B cell (primary cell): ENCODE measurements at regions not wholly inside any gene's neighbourhood (a gene's known extent, or its start where the extent isn't known, plus 50 kb on each side); places are given as distances from the start of the nearest gene placed in this dataset.
"Not testable (repeated sequence)": the region's sequence is repeated elsewhere in the genome, so short reads cannot be mapped to it uniquely, and the experiment has no call there.

Experiments used
- ATAC-seq: fragments of 200-7000 bp; cut with Tn5 transposase; one replicate; pipeline ENCODE4 v1.10.0; 2021; ENCODE audit warnings: low read depth, mild to moderate bottlenecking, moderate number of reproducible peaks, moderate library complexity
- CTCF ChIA-PET: fragments of 350-600 bp; sonication (Branson Sonifier 250); formaldehyde crosslinking; loops from one replicate; lab custom pipeline; 2021; ENCODE audit warnings: antibody characterized with exemption, inconsistent platforms; lab: Charles Lee
- POLR2A ChIA-PET: fragments of 350-600 bp; sonication (Branson Sonifier 250); formaldehyde crosslinking; loops from one replicate; lab custom pipeline; 2021; ENCODE audit warnings: antibody characterized with exemption; lab: Charles Lee
- DNase-seq: peaks from one replicate; pipeline ENCODE4 v3.0.0; 2013
- H2AFZ ChIP-seq: 2 replicates; pipeline ENCODE4 v1.6.1; 2012; ENCODE audit warnings: mild to moderate bottlenecking, low read depth, low read length; ENCODE audit not compliant: insufficient read depth, poor library complexity, severe bottlenecking
- H3K27ac ChIP-seq, 2 donors: 1 replicate in 1 of 2; 2 replicates in 1 of 2; pipeline ENCODE4 v1.5.1; 2012 to 2013; ENCODE audit warnings: low read length in 2 of 2, mild to moderate bottlenecking in 2 of 2, moderate library complexity in 1 of 2
- H3K27me3 ChIP-seq, 4 experiments: fragments of 200-600 bp in 1 of 4; sonication (generic) in 1 of 4; replicated peaks in 1 of 4; 1 replicate in 2 of 4; 2 replicates in 2 of 4; pipeline versions ENCODE4 v1.6.1 to v1.7.0; 2013 to 2016; ENCODE audit warnings: low read length in 3 of 4, mild to moderate bottlenecking in 2 of 4, mixed read lengths in 1 of 4, moderate library complexity in 1 of 4; ENCODE audit not compliant: insufficient read depth in 4 of 4, control insufficient read depth in 3 of 4; ENCODE audit errors: control extremely low read depth in 1 of 4
- H3K36me3 ChIP-seq, 2 experiments: replicated peaks in 1 of 2; 1 replicate in 1 of 2; 2 replicates in 1 of 2; pipeline versions ENCODE4 v1.6.1 to v1.7.1; 2013; ENCODE audit warnings: low read length in 1 of 2; ENCODE audit not compliant: insufficient read depth in 2 of 2, control insufficient read depth in 1 of 2; ENCODE audit errors: control extremely low read depth in 1 of 2, extremely low read depth in 1 of 2
- H3K4me1 ChIP-seq, 2 donors: fragments of 200-600 bp in 1 of 2; sonication (generic) in 1 of 2; 1 replicate in 1 of 2; 2 replicates in 1 of 2; pipeline versions ENCODE4 v1.5.1 to v1.6.1; 2013 to 2017; ENCODE audit warnings: low read length in 2 of 2; ENCODE audit not compliant: control insufficient read depth in 2 of 2, insufficient read depth in 2 of 2
- H3K4me2 ChIP-seq: replicated peaks from 2 replicates; pipeline ENCODE3; 2012; ENCODE audit warnings: mild to moderate bottlenecking, low read depth, low read length; ENCODE audit not compliant: poor library complexity, severe bottlenecking
- H3K4me3 ChIP-seq, 5 experiments: fragments of 200-600 bp in 1 of 5; sonication (generic) in 1 of 5; 1 replicate in 3 of 5; 2 replicates in 2 of 5; pipeline versions ENCODE4 v1.5.1 to v1.7.0; 2011 to 2016; ENCODE audit warnings: low read length in 4 of 5, mild to moderate bottlenecking in 4 of 5, low read depth in 2 of 5, control low read depth in 1 of 5, moderate library complexity in 1 of 5; ENCODE audit not compliant: insufficient read depth in 1 of 5; ENCODE audit errors: control extremely low read depth in 1 of 5, extremely low read depth in 1 of 5
- H3K79me2 ChIP-seq: fragments of 200-600 bp; sonication (generic); one replicate; pipeline ENCODE4 v1.6.0; 2016; ENCODE audit warnings: low read length; ENCODE audit not compliant: control insufficient read depth, insufficient read depth
- H3K9ac ChIP-seq: fragments of 200-600 bp; sonication (generic); 2 replicates; pipeline ENCODE4 v1.6.1; 2017; ENCODE audit warnings: mild to moderate bottlenecking, low read length, moderate library complexity
- H3K9me3 ChIP-seq, 3 donors: one replicate each; pipeline versions ENCODE4 v1.6.1 to v1.7.1; 2013; ENCODE audit warnings: low read length in 2 of 3; ENCODE audit not compliant: control insufficient read depth in 2 of 3, insufficient read depth in 1 of 3; ENCODE audit errors: control extremely low read depth in 1 of 3
- H4K20me1 ChIP-seq: 2 replicates; pipeline ENCODE4 v1.6.0; 2012; ENCODE audit warnings: mild to moderate bottlenecking, low read length; ENCODE audit not compliant: insufficient read depth, control insufficient read depth, poor library complexity, severe bottlenecking
- H3K27ac Mint-ChIP-seq: one replicate; pipeline ENCODE4 v1.8.0; 2021; ENCODE audit warnings: mixed read lengths
- H3K27me3 Mint-ChIP-seq: one replicate; pipeline ENCODE4 v1.8.0; 2021; ENCODE audit warnings: mixed read lengths
- H3K4me1 Mint-ChIP-seq: one replicate; pipeline ENCODE4 v1.8.0; 2021; ENCODE audit warnings: mixed read lengths
- H3K4me3 Mint-ChIP-seq: one replicate; pipeline ENCODE4 v1.8.0; 2021; ENCODE audit warnings: mixed read lengths
- H3K9me3 Mint-ChIP-seq: one replicate; pipeline ENCODE4 v1.8.0; 2022; ENCODE audit warnings: mixed read lengths; ENCODE audit not compliant: insufficient read depth
- CTCF ChIP-seq: fragments of 200-600 bp; IDR thresholded peaks from one replicate; pipeline ENCODE4 v1.8.0; 2022; ENCODE audit warnings: antibody characterized with exemption, mild to moderate bottlenecking
- EZH2 ChIP-seq: IDR thresholded peaks from 2 replicates; pipeline ENCODE4 v1.6.1; 2012; ENCODE audit warnings: borderline replicate concordance, low read depth, mild to moderate bottlenecking, moderate library complexity, low read length; ENCODE audit not compliant: insufficient read depth, poor library complexity, severe bottlenecking
- WGBS: methylation state at CpG from one replicate; pipeline ENCODE4 v1.1.5; 2013; ENCODE audit warnings: missing lambda C conversion rate; ENCODE audit not compliant: insufficient coverage; 5-methylcytosine and 5-hydroxymethylcytosine counted together
- intact Hi-C: fragments of 100-400 bp; cut with micrococcal nuclease; formaldehyde crosslinking; loops from one replicate; pipeline ENCODE4 v1.10.0; 2022

- Mint-ChIP-seq H3K27me3 (peaks cover 8% of the 10 kb centered on the region), H3K4me1 (no peaks in the 10 kb centered on the region), H3K4me3 (no peak overlapping the region), H3K27ac (no peak overlapping the region), H3K9me3 (peaks cover 6% of the 10 kb centered on the region)
- no peaks in the 10 kb centered on the region for H3K4me1 ChIP-seq
- intact Hi-C loops, result no loop called here
- no peaks in the 10 kb centered on the region for H3K36me3 ChIP-seq
- no peak overlapping the region for H3K9ac ChIP-seq
- WGBS, result 95% methylated on average over 4 of the region's 5 CpGs
- no peak overlapping the region for H3K4me3 ChIP-seq
- no peak overlapping the region for H3K27ac ChIP-seq
- no peaks in the 10 kb centered on the region for H3K79me2 ChIP-seq
- H3K9me3 ChIP-seq, result peaks cover 0 to 4% (median 0%) of the 10 kb centered on the region in 3 donors
- CTCF ChIA-PET, result no interaction called here
- TF ChIP-seq EZH2 (no peak), CTCF (no peak)
- DNase-seq (no peak), ATAC-seq (no peak)
- no peak overlapping the region for H2AFZ ChIP-seq
- H3K27me3 ChIP-seq, result peaks cover 0 to 4% (median 0%) of the 10 kb centered on the region in 4 experiments
- no peak overlapping the region for H3K4me2 ChIP-seq
- POLR2A ChIA-PET, result no interaction called here
- H4K20me1 ChIP-seq, result no peaks in the 10 kb centered on the region
These were observed 183.8 kb upstream of the CTAGE1 start for GRCh38 chr18:22601481-22601880.

GRCh38 chr18:22602456-22602855, 184.7 kb upstream of the CTAGE1 start:
- H3K9me3 Mint-ChIP-seq, ATAC-seq, intact Hi-C loops: not testable (repeated sequence)

More at GRCh38 chr18:22602456-22602855, 184.7 kb upstream of the CTAGE1 start:
- H3K4me2 ChIP-seq, H3K27ac Mint-ChIP-seq, H3K36me3 ChIP-seq, H3K9ac ChIP-seq, H3K27me3 Mint-ChIP-seq, H3K27me3 ChIP-seq, H3K4me3 Mint-ChIP-seq, H3K4me3 ChIP-seq, H3K9me3 ChIP-seq, CTCF ChIA-PET, H3K4me1 ChIP-seq, H2AFZ ChIP-seq, DNase-seq, H3K27ac ChIP-seq, H3K4me1 Mint-ChIP-seq, POLR2A ChIA-PET, H3K79me2 ChIP-seq, H4K20me1 ChIP-seq: not testable (repeated sequence)
- 100% methylated on average over 2 of the region's 3 CpGs for WGBS
